Urothelium cell line (cell line): ENCODE measurements at regions not wholly inside any gene's neighbourhood (a gene's known extent, or its start where the extent isn't known, plus 50 kb on each side); places are given as distances from the start of the nearest gene placed in this dataset.

Experiments
- DNase-seq: peaks from one replicate; pipeline ENCODE4 v3.0.0; 2011; ENCODE audit warnings: low spot score, mixed read lengths
- FAIRE-seq: peaks from 2 replicates; lab custom pipeline; 2011; peaks lifted over from hg19 to GRCh38; lab: Jason Lieb, UNC

GRCh38 chr5:40292006-40292405 lies 387.7 kb upstream of the PTGER4 start:
- no peak for FAIRE-seq
- no peak for DNase-seq

- DNase-seq (peak; percentile 18), FAIRE-seq (no peak)
These were observed 388.4 kb upstream of the PTGER4 start for GRCh38 chr5:40291338-40291737.

- DNase-seq = no peak
- FAIRE-seq = no peak
These were observed 390.8 kb upstream of the PTGER4 start for GRCh38 chr5:40288800-40289485.

- FAIRE-seq = no peak
These were observed 394.9 kb upstream of the PTGER4 start for GRCh38 chr5:40284863-40285262.

GRCh38 chr5:40278881-40279280 lies 400.8 kb upstream of the PTGER4 start:
- FAIRE-seq = no peak
- no peak for DNase-seq

More at GRCh38 chr5:40284863-40285262, 394.9 kb upstream of the PTGER4 start:
- DNase-seq = no peak

GRCh38 chr5:40277161-40277906 lies 402.4 kb upstream of the PTGER4 start:
- DNase-seq (no peak), FAIRE-seq (no peak)

GRCh38 chr5:40276426-40277102 lies 403.2 kb upstream of the PTGER4 start:
- no peak for FAIRE-seq
- no peak for DNase-seq

GRCh38 chr5:40274568-40274967 lies 405.1 kb upstream of the PTGER4 start:
- DNase-seq (no peak), FAIRE-seq (no peak)

GRCh38 chr5:40273936-40274335 lies 405.8 kb upstream of the PTGER4 start:
- DNase-seq (no peak), FAIRE-seq (peak; percentile 5)

- no peak for DNase-seq
- FAIRE-seq = no peak
These were observed 408.2 kb upstream of the PTGER4 start for GRCh38 chr5:40271476-40271875.

GRCh38 chr5:40270274-40270845 lies 409.4 kb upstream of the PTGER4 start:
- no peak for DNase-seq

GRCh38 chr5:40268088-40268487 lies 411.6 kb upstream of the PTGER4 start:
- no peak for FAIRE-seq

More at GRCh38 chr5:40270274-40270845, 409.4 kb upstream of the PTGER4 start:
- FAIRE-seq = no peak

GRCh38 chr5:40266952-40267351 lies 412.8 kb upstream of the PTGER4 start:
- no peak for DNase-seq
- no peak for FAIRE-seq

More at GRCh38 chr5:40268088-40268487, 411.6 kb upstream of the PTGER4 start:
- DNase-seq = no peak

- FAIRE-seq = no peak
- DNase-seq = no peak
These were observed 417.7 kb upstream of the PTGER4 start for GRCh38 chr5:40261984-40262383.

- FAIRE-seq (no peak), DNase-seq (no peak)
These were observed 419.4 kb upstream of the PTGER4 start for GRCh38 chr5:40260361-40260760.

GRCh38 chr5:40258222-40258621 lies 421.5 kb upstream of the PTGER4 start:
- DNase-seq (no peak), FAIRE-seq (no peak)

GRCh38 chr5:40240671-40241070 lies 439.0 kb upstream of the PTGER4 start:
- FAIRE-seq (no peak), DNase-seq (no peak)

GRCh38 chr5:40240111-40240510 lies 439.6 kb upstream of the PTGER4 start:
- FAIRE-seq (peak; percentile 63), DNase-seq (peak; percentile 31)

GRCh38 chr5:40238066-40238745 lies 441.5 kb upstream of the PTGER4 start:
- DNase-seq = no peak
- FAIRE-seq = peak; percentile 20

GRCh38 chr5:40235471-40236400 lies 444.0 kb upstream of the PTGER4 start:
- DNase-seq (no peak), FAIRE-seq (no peak)
